ENCODE measurements at regions not wholly inside any gene's neighbourhood (a gene's known extent, or its start where the extent isn't known, plus 50 kb on each side); places are given as distances from the start of the nearest gene placed in this dataset.

GRCh38 chr11:127117231-127117739 lies 116.7 kb upstream of the KIRREL3 start:
- TF ChIP-seq CTCF (conservative IDR thresholded peaks at IDR 0.05; ENCODE audit: low read length) (no peak), EZH2phosphoT487 (IDR thresholded peaks at IDR 0.05; ENCODE audit: borderline replicate concordance) (no peak)
